ENCODE measurements at regions not wholly inside any gene's neighbourhood (a gene's known extent, or its start where the extent isn't known, plus 50 kb on each side); places are given as distances from the start of the nearest gene placed in this dataset.

GRCh38 chr7:10838228-10838627 is 135.4 kb upstream of the PHF14 start:
- H3K9me3 ChIP-seq: no peaks in the 10 kb centered on the region
- H3K4me1 ChIP-seq (ENCODE audit: control insufficient read depth in 1 of 2, low read depth in 2 of 2): no peaks in the 10 kb centered on the region
- no peak for ATAC-seq (ENCODE audit: insufficient number of reproducible peaks, low FRiP score, low read depth)
- TF ChIP-seq, protein P1, sequence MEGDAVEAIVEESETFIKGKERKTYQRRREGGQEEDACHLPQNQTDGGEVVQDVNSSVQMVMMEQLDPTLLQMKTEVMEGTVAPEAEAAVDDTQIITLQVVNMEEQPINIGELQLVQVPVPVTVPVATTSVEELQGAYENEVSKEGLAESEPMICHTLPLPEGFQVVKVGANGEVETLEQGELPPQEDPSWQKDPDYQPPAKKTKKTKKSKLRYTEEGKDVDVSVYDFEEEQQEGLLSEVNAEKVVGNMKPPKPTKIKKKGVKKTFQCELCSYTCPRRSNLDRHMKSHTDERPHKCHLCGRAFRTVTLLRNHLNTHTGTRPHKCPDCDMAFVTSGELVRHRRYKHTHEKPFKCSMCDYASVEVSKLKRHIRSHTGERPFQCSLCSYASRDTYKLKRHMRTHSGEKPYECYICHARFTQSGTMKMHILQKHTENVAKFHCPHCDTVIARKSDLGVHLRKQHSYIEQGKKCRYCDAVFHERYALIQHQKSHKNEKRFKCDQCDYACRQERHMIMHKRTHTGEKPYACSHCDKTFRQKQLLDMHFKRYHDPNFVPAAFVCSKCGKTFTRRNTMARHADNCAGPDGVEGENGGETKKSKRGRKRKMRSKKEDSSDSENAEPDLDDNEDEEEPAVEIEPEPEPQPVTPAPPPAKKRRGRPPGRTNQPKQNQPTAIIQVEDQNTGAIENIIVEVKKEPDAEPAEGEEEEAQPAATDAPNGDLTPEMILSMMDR (IDR thresholded peaks at IDR 0.05): no peak
- DNase-seq (ENCODE audit: low spot score): no peak
- no peaks in the 10 kb centered on the region for H3K27me3 ChIP-seq (replicated peaks; ENCODE audit: insufficient read depth)
- H3K27ac ChIP-seq: no peak overlapping the region
- H3K4me3 ChIP-seq: no peak overlapping the region
- H3K36me3 ChIP-seq: no peaks in the 10 kb centered on the region

DNA sequence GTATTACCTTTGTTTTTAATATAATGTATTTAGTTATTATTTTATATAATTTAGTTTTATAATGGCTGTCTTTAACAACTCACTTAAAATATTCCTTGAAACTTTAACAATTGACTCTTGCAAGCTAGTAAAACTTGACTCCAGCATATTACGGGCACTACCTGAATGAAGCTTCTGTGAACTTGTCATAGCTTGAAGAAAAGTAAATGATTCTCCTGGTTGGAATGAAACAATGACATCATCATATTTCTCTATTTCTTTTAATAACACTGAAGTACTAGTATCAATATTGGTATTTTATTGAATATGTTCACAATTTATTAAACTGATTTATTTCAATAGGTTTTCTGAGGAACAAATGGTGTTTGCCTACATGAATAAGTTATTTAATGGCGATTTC is 128.4 kb upstream of the PHF14 start:
- no peaks in the 10 kb centered on the region for H3K9me3 ChIP-seq
- DNase-seq (ENCODE audit: low spot score): no peak
- no peak overlapping the region for H3K4me3 ChIP-seq
- H3K36me3 ChIP-seq: no peaks in the 10 kb centered on the region
- TF ChIP-seq, protein P1 (IDR thresholded peaks at IDR 0.05): no peak
- ATAC-seq (ENCODE audit: insufficient number of reproducible peaks, low FRiP score, low read depth): no peak
- H3K27me3 ChIP-seq (replicated peaks; ENCODE audit: insufficient read depth): no peaks in the 10 kb centered on the region
- no peak overlapping the region for H3K27ac ChIP-seq
- no peaks in the 10 kb centered on the region for H3K4me1 ChIP-seq (ENCODE audit: control insufficient read depth in 1 of 2, low read depth in 2 of 2)

DNA sequence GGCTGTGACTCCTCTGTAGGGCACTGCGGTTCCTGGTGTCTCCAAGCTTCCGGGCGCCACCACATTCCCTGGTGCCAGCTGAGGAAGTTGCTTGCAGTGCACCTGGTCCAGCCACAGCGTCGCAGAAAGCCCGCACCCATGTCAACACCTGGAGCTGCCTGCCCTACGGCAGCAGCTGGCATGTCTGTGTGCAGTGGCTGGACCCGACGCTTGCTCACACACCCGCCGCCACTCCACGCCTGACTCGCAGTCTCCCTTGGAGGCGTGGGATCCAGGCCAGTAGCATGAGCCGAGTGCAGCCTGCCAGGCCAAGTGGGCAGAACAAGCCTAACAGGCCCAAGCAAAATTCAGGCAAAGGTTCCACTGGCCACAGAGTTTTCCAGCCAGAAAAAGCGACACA is 118.1 kb upstream of the PHF14 start:
- Histone ChIP-seq H3K4me1 (ENCODE audit: control insufficient read depth in 1 of 2, low read depth in 2 of 2) (no peaks in the 10 kb centered on the region), H3K4me3 (no peak overlapping the region), H3K27me3 (replicated peaks; ENCODE audit: insufficient read depth) (no peaks in the 10 kb centered on the region), H3K27ac (no peak overlapping the region), H3K9me3 (no peaks in the 10 kb centered on the region), H3K36me3 (no peaks in the 10 kb centered on the region)
- ATAC-seq (ENCODE audit: insufficient number of reproducible peaks, low FRiP score, low read depth) (no peak), DNase-seq (ENCODE audit: low spot score) (no peak)
- TF ChIP-seq, protein P1 (IDR thresholded peaks at IDR 0.05): no peak

DNA sequence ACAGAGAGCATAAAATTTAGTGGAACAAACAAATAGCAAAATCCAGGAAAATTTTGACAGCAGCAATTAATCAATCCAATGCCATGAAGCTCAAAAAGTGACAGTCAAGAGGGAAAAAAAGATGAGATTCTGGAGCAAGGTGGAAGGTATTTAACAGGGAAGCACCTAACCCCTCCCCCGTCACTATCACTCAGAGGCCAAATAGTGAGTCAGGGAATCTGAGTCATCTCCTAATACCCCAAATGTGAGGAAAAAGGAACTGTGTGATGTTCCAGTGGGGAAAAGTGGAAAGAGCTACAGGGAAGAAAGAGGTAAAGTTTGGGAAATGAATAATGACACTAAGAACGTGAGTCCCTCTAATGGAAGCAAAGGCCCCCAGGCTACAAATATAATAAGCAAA is 113.2 kb upstream of the PHF14 start:
- DNase-seq (ENCODE audit: low spot score) (no peak), ATAC-seq (ENCODE audit: insufficient number of reproducible peaks, low FRiP score, low read depth) (no peak)
- Histone ChIP-seq H3K4me1 (ENCODE audit: control insufficient read depth in 1 of 2, low read depth in 2 of 2) (no peaks in the 10 kb centered on the region), H3K4me3 (no peak overlapping the region), H3K9me3 (no peaks in the 10 kb centered on the region), H3K36me3 (no peaks in the 10 kb centered on the region), H3K27ac (no peak overlapping the region), H3K27me3 (replicated peaks; ENCODE audit: insufficient read depth) (no peaks in the 10 kb centered on the region)
- TF ChIP-seq, protein P1 (IDR thresholded peaks at IDR 0.05): no peak

DNA sequence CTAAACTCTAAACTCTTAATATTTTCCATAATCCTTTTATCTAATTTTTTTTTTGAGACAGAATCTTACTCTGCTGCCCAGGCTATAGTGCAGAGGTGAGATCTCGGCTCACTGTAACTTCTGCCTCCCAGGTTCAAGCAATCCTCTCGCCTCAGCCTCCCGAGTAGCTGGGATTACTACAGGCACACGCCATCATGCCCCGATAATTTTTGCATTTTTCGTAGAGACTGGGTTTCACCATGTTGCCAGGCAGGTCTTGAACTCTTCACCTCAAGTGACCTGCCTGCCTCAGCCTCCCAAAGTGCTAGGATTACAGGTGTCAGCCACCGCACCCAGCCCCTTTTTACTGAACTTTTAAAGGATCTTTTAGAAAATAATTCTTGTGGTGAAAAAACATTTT is 110.2 kb upstream of the PHF14 start:
- H3K27me3 ChIP-seq (replicated peaks; ENCODE audit: insufficient read depth): no peaks in the 10 kb centered on the region
- H3K4me3 ChIP-seq: no peak overlapping the region
- TF ChIP-seq, protein P1 (IDR thresholded peaks at IDR 0.05): no peak
- no peak for DNase-seq (ENCODE audit: low spot score)
- H3K36me3 ChIP-seq: no peaks in the 10 kb centered on the region
- no peak overlapping the region for H3K27ac ChIP-seq
- no peak for ATAC-seq (ENCODE audit: insufficient number of reproducible peaks, low FRiP score, low read depth)
- H3K9me3 ChIP-seq: no peaks in the 10 kb centered on the region
- H3K4me1 ChIP-seq (ENCODE audit: control insufficient read depth in 1 of 2, low read depth in 2 of 2): no peaks in the 10 kb centered on the region

Data from thoracic aorta (tissue), 2 donors.